ENCODE measurements at regions not wholly inside any gene's neighbourhood (a gene's known extent, or its start where the extent isn't known, plus 50 kb on each side); places are given as distances from the start of the nearest gene placed in this dataset.
"Not testable (repeated sequence)": the region's sequence is repeated elsewhere in the genome, so short reads cannot be mapped to it uniquely, and the experiment has no call there.

DNA sequence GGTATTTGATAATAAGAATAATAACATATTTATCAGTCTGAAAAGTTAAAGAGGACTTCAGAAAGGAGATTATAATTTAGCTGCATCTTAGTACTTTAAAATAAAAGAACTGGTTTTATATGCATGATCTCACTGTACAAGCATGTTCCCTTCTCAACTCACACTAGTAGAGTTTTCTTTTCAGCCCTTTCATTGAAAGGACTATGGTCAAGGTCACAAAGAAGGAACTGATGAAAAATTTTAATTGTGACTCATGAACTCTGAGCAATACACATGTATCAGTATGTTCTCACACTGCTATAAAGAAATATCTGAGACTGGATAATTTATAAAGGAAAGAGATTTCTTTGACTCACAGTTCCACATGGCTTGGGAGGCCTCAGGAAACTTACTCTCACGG is 73.7 kb upstream of the NDST4 start:
- intact Hi-C loops (cut with DNase I), result no loop called here
- H3K4me1 ChIP-seq (replicated peaks), result no peaks in the 10 kb centered on the region
- H3K27me3 ChIP-seq (replicated peaks; ENCODE audit: insufficient read depth), result no peaks in the 10 kb centered on the region
- no peaks in the 10 kb centered on the region for H3K36me3 ChIP-seq
- no peak for DNase-seq (ENCODE audit: low spot score)
- TF ChIP-seq POLR2A (IDR thresholded peaks at IDR 0.05) (no peak), POLR2AphosphoS5 (IDR thresholded peaks at IDR 0.05) (no peak)
- TF ChIP-seq, protein P1, sequence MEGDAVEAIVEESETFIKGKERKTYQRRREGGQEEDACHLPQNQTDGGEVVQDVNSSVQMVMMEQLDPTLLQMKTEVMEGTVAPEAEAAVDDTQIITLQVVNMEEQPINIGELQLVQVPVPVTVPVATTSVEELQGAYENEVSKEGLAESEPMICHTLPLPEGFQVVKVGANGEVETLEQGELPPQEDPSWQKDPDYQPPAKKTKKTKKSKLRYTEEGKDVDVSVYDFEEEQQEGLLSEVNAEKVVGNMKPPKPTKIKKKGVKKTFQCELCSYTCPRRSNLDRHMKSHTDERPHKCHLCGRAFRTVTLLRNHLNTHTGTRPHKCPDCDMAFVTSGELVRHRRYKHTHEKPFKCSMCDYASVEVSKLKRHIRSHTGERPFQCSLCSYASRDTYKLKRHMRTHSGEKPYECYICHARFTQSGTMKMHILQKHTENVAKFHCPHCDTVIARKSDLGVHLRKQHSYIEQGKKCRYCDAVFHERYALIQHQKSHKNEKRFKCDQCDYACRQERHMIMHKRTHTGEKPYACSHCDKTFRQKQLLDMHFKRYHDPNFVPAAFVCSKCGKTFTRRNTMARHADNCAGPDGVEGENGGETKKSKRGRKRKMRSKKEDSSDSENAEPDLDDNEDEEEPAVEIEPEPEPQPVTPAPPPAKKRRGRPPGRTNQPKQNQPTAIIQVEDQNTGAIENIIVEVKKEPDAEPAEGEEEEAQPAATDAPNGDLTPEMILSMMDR (IDR thresholded peaks at IDR 0.05), result no peak
- WGBS, result 57% methylated on average over 1 of the region's 1 CpG
- H3K4me3 ChIP-seq, result no peak overlapping the region
- no peaks in the 10 kb centered on the region for H3K9me3 ChIP-seq
- no peak overlapping the region for H3K27ac ChIP-seq

GRCh38 chr4:115179438-115180062 is 66.1 kb upstream of the NDST4 start:
- H3K36me3 ChIP-seq; H3K4me3 ChIP-seq; DNase-seq (ENCODE audit: low spot score); H3K9me3 ChIP-seq; intact Hi-C loops (cut with DNase I); H3K4me1 ChIP-seq (replicated peaks); H3K27ac ChIP-seq; H3K27me3 ChIP-seq (replicated peaks; ENCODE audit: insufficient read depth): not testable (repeated sequence)
- 97% methylated on average over 38 of the region's 41 CpGs for WGBS

- H3K27ac ChIP-seq; intact Hi-C loops (cut with DNase I); H3K9me3 ChIP-seq; H3K4me1 ChIP-seq (replicated peaks); H3K36me3 ChIP-seq; H3K27me3 ChIP-seq (replicated peaks; ENCODE audit: insufficient read depth); H3K4me3 ChIP-seq; DNase-seq (ENCODE audit: low spot score): not testable (repeated sequence)
- 84% methylated on average over 15 of the region's 15 CpGs for WGBS
Measured at GRCh38 chr4:115178687-115179086, 65.3 kb upstream of the NDST4 start.

DNA sequence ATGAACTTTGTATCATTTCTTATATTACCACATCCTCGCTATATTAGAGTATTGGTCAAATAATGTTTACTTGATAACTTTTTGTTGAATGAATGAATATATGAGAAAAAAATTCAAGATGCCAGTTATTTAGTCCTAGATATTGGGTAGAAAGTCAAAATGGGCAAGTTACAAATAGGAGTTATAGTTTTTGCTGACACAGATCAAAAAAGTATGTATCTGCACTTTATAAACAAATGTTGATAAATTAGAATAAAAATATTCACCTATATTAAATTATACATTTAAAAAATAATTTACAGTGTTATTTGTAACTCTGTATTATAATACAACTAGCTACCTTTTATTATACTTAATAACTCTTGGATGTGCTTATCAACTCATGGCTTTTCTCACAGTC is 57.8 kb upstream of the NDST4 start:
- no peaks in the 10 kb centered on the region for H3K36me3 ChIP-seq
- H3K27me3 ChIP-seq (replicated peaks; ENCODE audit: insufficient read depth), result no peaks in the 10 kb centered on the region
- no peaks in the 10 kb centered on the region for H3K9me3 ChIP-seq
- no peak overlapping the region for H3K27ac ChIP-seq
- no peak overlapping the region for H3K4me3 ChIP-seq
- 98% methylated on average over 1 of the region's 1 CpG for WGBS
- no peak for DNase-seq (ENCODE audit: low spot score)
- TF ChIP-seq POLR2AphosphoS5 (IDR thresholded peaks at IDR 0.05), result no peak
- TF ChIP-seq, protein P1 (IDR thresholded peaks at IDR 0.05), result no peak
- TF ChIP-seq POLR2A (IDR thresholded peaks at IDR 0.05), result no peak
- no peaks in the 10 kb centered on the region for H3K4me1 ChIP-seq (replicated peaks)
- intact Hi-C loops (cut with DNase I), result no loop called here

GRCh38 chr4:115165503-115165902 is 52.1 kb upstream of the NDST4 start:
- H3K4me1 ChIP-seq (replicated peaks), result no peaks in the 10 kb centered on the region
- intact Hi-C loops (cut with DNase I), result no loop called here
- TF ChIP-seq, protein P1 (IDR thresholded peaks at IDR 0.05), result no peak
- TF ChIP-seq POLR2A (IDR thresholded peaks at IDR 0.05) (no peak), POLR2AphosphoS5 (IDR thresholded peaks at IDR 0.05) (no peak)
- DNase-seq (ENCODE audit: low spot score), result no peak
- H3K4me3 ChIP-seq, result no peak overlapping the region
- no peaks in the 10 kb centered on the region for H3K36me3 ChIP-seq
- H3K27ac ChIP-seq, result no peak overlapping the region
- no peaks in the 10 kb centered on the region for H3K27me3 ChIP-seq (replicated peaks; ENCODE audit: insufficient read depth)
- H3K9me3 ChIP-seq, result no peaks in the 10 kb centered on the region

MicroRNAs in the stretch of these regions (microRNA counts, 767-probe panel; counts per million panel counts)
- microRNA hsa-miR-1973, result 0 to 431 counts per million in 2 donors

Small RNA genes in the stretch of these regions (small RNA-seq; reads per million reads assigned to genes)
- 0 reads per million in 2 donors for gene RNU6-119P
